ENCODE measurements at regions not wholly inside any gene's neighbourhood (a gene's known extent, or its start where the extent isn't known, plus 50 kb on each side); places are given as distances from the start of the nearest gene placed in this dataset.

GRCh38 chr18:54717673-54718407 lies 110.4 kb upstream of the RAB27B start:
- H3K4me3 ChIP-seq, result no peak overlapping the region
- DNase-seq (ENCODE audit: low spot score in 2 of 2), result no peak
- H3K4me1 ChIP-seq, result no peaks in the 10 kb centered on the region
- H3K36me3 ChIP-seq, result no peaks in the 10 kb centered on the region
- intact Hi-C loops (cut with DNase I), result no loop called here
- no peak overlapping the region for H3K27ac ChIP-seq
- TF ChIP-seq CTCF (IDR thresholded peaks at IDR 0.05), result no peak
- no peaks in the 10 kb centered on the region for H3K27me3 ChIP-seq
- H3K9me3 ChIP-seq, result no peaks in the 10 kb centered on the region

GRCh38 chr18:54718408-54718773 lies 109.9 kb upstream of the RAB27B start:
- Histone ChIP-seq H3K27me3 (no peaks in the 10 kb centered on the region), H3K36me3 (no peaks in the 10 kb centered on the region), H3K9me3 (no peaks in the 10 kb centered on the region), H3K4me3 (no peak overlapping the region), H3K27ac (no peak overlapping the region), H3K4me1 (no peaks in the 10 kb centered on the region)
- TF ChIP-seq CTCF (IDR thresholded peaks at IDR 0.05), result no peak
- intact Hi-C loops (cut with DNase I), result no loop called here
- no peak for DNase-seq (ENCODE audit: low spot score in 2 of 2)

GRCh38 chr18:54720620-54721019 lies 107.7 kb upstream of the RAB27B start:
- Histone ChIP-seq H3K9me3 (no peaks in the 10 kb centered on the region), H3K4me3 (no peak overlapping the region), H3K36me3 (no peaks in the 10 kb centered on the region), H3K27ac (no peak overlapping the region), H3K27me3 (no peaks in the 10 kb centered on the region), H3K4me1 (no peaks in the 10 kb centered on the region)
- DNase-seq (ENCODE audit: low spot score in 2 of 2), result no peak
- intact Hi-C loops (cut with DNase I), result no loop called here
- no peak for TF ChIP-seq CTCF (IDR thresholded peaks at IDR 0.05)

- intact Hi-C loops (cut with DNase I), result no loop called here
- no peaks in the 10 kb centered on the region for H3K9me3 ChIP-seq
Observed at GRCh38 chr18:54726143-54726542, 102.1 kb upstream of the RAB27B start.

DNA sequence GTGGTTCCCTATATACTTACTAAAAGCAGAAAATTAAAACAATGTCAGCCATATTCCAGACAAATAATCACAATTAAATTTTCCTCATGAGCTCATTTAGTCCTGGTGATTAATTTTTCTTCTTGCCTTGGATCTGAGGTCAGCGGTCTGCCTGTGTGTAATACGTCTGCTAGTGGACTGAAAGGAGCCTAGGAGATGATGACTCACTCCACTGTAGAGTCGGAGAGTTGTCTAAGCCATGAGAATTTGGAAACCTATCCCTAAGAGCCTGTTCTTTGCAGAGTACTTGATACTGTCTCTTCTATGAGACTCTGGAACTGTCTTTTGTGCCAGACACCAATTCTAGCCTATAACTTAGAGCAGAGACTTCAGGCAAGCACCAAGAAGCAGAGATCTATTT lies 94.2 kb upstream of the RAB27B start:
- DNase-seq (ENCODE audit: low spot score in 2 of 2), result no peak
- H3K4me3 ChIP-seq, result no peak overlapping the region
- no peak for TF ChIP-seq CTCF (IDR thresholded peaks at IDR 0.05)
- no peaks in the 10 kb centered on the region for H3K36me3 ChIP-seq
- H3K4me1 ChIP-seq, result no peaks in the 10 kb centered on the region
- no peak overlapping the region for H3K27ac ChIP-seq
- intact Hi-C loops (cut with DNase I), result no loop called here
- H3K27me3 ChIP-seq, result no peaks in the 10 kb centered on the region
- H3K9me3 ChIP-seq, result no peaks in the 10 kb centered on the region

More at GRCh38 chr18:54726143-54726542, 102.1 kb upstream of the RAB27B start:
- no peak for DNase-seq (ENCODE audit: low spot score in 2 of 2)
- H3K27ac ChIP-seq, result no peak overlapping the region
- no peaks in the 10 kb centered on the region for H3K36me3 ChIP-seq
- no peak for TF ChIP-seq CTCF (IDR thresholded peaks at IDR 0.05)
- H3K4me1 ChIP-seq, result no peaks in the 10 kb centered on the region
- no peaks in the 10 kb centered on the region for H3K27me3 ChIP-seq
- H3K4me3 ChIP-seq, result no peak overlapping the region

GRCh38 chr18:54736981-54737380 lies 91.3 kb upstream of the RAB27B start:
- Histone ChIP-seq H3K4me1 (no peaks in the 10 kb centered on the region), H3K36me3 (no peaks in the 10 kb centered on the region), H3K27ac (no peak overlapping the region), H3K9me3 (no peaks in the 10 kb centered on the region), H3K27me3 (no peaks in the 10 kb centered on the region), H3K4me3 (no peak overlapping the region)
- intact Hi-C loops (cut with DNase I), result no loop called here
- no peak for DNase-seq (ENCODE audit: low spot score in 2 of 2)
- no peak for TF ChIP-seq CTCF (IDR thresholded peaks at IDR 0.05)
